Loucy (cell line): ENCODE measurements at regions not wholly inside any gene's neighbourhood (a gene's known extent, or its start where the extent isn't known, plus 50 kb on each side); places are given as distances from the start of the nearest gene placed in this dataset.

ENCODE experiments used
- H2AFZ ChIP-seq: fragments of 200-600 bp; sonication (generic); 2 replicates; pipeline ENCODE4 v1.6.0; 2016; ENCODE audit warnings: antibody characterized with exemption, mild to moderate bottlenecking, low read length, moderate library complexity
- H3F3A ChIP-seq: fragments of 200-600 bp; 2 replicates; pipeline ENCODE4 v1.6.0; 2016; ENCODE audit warnings: antibody characterized with exemption, low read depth, mild to moderate bottlenecking
- H3K27me3 ChIP-seq: fragments of 200-600 bp; sonication (generic); 2 replicates; pipeline ENCODE4 v1.6.1; 2014; ENCODE audit warnings: low read length, mild to moderate bottlenecking; ENCODE audit not compliant: insufficient read depth, poor library complexity, severe bottlenecking
- H3K36me3 ChIP-seq: fragments of 200-600 bp; sonication (generic); 2 replicates; pipeline ENCODE4 v1.6.1; 2016; ENCODE audit warnings: low read length; ENCODE audit not compliant: insufficient read depth
- H3K4me1 ChIP-seq: fragments of 200-600 bp; sonication (generic); 2 replicates; pipeline ENCODE4 v1.5.1; 2014; ENCODE audit warnings: low read length, mild to moderate bottlenecking; ENCODE audit not compliant: insufficient read depth, poor library complexity, severe bottlenecking
- H3K4me2 ChIP-seq: fragments of 200-600 bp; sonication (generic); 2 replicates; pipeline ENCODE4 v1.6.0; 2014; ENCODE audit warnings: antibody characterized with exemption, low read length, low read depth, mild to moderate bottlenecking; ENCODE audit not compliant: poor library complexity, severe bottlenecking
- H3K4me3 ChIP-seq: fragments of 200-600 bp; sonication (generic); 2 replicates; pipeline ENCODE4 v1.5.1; 2014; ENCODE audit warnings: low read length, mild to moderate bottlenecking, mixed read lengths; ENCODE audit not compliant: poor library complexity, severe bottlenecking
- H3K79me2 ChIP-seq: fragments of 200-600 bp; sonication (generic); 2 replicates; pipeline ENCODE4 v1.6.1; 2014; ENCODE audit warnings: low read length; ENCODE audit not compliant: insufficient read depth
- H3K9ac ChIP-seq: fragments of 200-600 bp; sonication (generic); 2 replicates; pipeline ENCODE4 v1.6.0; 2014; ENCODE audit warnings: mild to moderate bottlenecking, low read depth, low read length, moderate library complexity; ENCODE audit not compliant: poor library complexity, severe bottlenecking
- H3K9me2 ChIP-seq: fragments of 200-600 bp; sonication (generic); replicated peaks from 2 replicates; pipeline ENCODE4 v1.6.1; 2016; ENCODE audit warnings: low read depth, low read length, mixed read lengths
- H3K9me3 ChIP-seq: fragments of 200-600 bp; sonication (generic); 2 replicates; pipeline ENCODE4 v1.6.1; 2014; ENCODE audit warnings: mild to moderate bottlenecking, antibody characterized with exemption, low read length, low read depth; ENCODE audit not compliant: insufficient read depth
- H4K20me1 ChIP-seq: fragments of 200-600 bp; sonication (generic); 2 replicates; pipeline ENCODE4 v1.6.0; 2014; ENCODE audit warnings: antibody characterized with exemption, low read length, mild to moderate bottlenecking; ENCODE audit not compliant: insufficient read depth, poor library complexity, severe bottlenecking
- EZH2phosphoT487 ChIP-seq: fragments of 200-600 bp; IDR thresholded peaks from 2 replicates; pipeline ENCODE4 v1.6.1; 2018; ENCODE audit warnings: antibody characterized with exemption, mild to moderate bottlenecking, moderate library complexity, borderline replicate concordance
- TF ChIP-seq, protein P1 (sequence below): fragments of 200-600 bp; sonication (generic); conservative IDR thresholded peaks from 2 replicates; pipeline ENCODE4 v1.5.1; 2014; ENCODE audit warnings: mild to moderate bottlenecking, antibody characterized with exemption, low read length

DNA sequence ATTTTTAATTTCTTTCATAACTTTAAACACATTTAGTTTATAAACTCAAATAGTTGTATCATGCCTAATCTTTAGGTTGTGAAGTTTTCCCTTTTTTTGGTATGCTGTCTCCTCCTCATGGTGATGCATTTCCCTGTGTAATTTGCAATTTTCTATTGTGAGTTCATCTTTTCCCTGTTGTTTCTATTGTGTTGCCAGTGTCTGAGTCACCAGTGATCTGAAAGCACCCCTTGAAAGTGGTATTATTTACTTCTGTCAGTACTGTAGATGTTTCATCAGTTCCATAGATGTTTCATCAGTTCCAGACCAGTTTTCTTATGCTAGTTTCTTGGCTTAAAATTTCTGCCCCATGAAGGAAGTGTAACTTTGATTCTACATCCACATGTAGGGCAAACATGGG lies 80.6 kb downstream of the OXSM start:
- H2AFZ ChIP-seq: no peak overlapping the region
- no peaks in the 10 kb centered on the region for H4K20me1 ChIP-seq
- H3K9me3 ChIP-seq: no peaks in the 10 kb centered on the region
- no peak overlapping the region for H3K4me2 ChIP-seq
- H3K36me3 ChIP-seq: no peaks in the 10 kb centered on the region
- no peaks in the 10 kb centered on the region for H3K79me2 ChIP-seq
- H3K4me3 ChIP-seq: no peak overlapping the region
- no peaks in the 10 kb centered on the region for H3K4me1 ChIP-seq
- no peak overlapping the region for H3K9ac ChIP-seq
- H3F3A ChIP-seq: no peaks in the 10 kb centered on the region
- TF ChIP-seq, protein P1, sequence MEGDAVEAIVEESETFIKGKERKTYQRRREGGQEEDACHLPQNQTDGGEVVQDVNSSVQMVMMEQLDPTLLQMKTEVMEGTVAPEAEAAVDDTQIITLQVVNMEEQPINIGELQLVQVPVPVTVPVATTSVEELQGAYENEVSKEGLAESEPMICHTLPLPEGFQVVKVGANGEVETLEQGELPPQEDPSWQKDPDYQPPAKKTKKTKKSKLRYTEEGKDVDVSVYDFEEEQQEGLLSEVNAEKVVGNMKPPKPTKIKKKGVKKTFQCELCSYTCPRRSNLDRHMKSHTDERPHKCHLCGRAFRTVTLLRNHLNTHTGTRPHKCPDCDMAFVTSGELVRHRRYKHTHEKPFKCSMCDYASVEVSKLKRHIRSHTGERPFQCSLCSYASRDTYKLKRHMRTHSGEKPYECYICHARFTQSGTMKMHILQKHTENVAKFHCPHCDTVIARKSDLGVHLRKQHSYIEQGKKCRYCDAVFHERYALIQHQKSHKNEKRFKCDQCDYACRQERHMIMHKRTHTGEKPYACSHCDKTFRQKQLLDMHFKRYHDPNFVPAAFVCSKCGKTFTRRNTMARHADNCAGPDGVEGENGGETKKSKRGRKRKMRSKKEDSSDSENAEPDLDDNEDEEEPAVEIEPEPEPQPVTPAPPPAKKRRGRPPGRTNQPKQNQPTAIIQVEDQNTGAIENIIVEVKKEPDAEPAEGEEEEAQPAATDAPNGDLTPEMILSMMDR: no peak
- no peak for TF ChIP-seq EZH2phosphoT487
- no peaks in the 10 kb centered on the region for H3K9me2 ChIP-seq
- no peaks in the 10 kb centered on the region for H3K27me3 ChIP-seq

DNA sequence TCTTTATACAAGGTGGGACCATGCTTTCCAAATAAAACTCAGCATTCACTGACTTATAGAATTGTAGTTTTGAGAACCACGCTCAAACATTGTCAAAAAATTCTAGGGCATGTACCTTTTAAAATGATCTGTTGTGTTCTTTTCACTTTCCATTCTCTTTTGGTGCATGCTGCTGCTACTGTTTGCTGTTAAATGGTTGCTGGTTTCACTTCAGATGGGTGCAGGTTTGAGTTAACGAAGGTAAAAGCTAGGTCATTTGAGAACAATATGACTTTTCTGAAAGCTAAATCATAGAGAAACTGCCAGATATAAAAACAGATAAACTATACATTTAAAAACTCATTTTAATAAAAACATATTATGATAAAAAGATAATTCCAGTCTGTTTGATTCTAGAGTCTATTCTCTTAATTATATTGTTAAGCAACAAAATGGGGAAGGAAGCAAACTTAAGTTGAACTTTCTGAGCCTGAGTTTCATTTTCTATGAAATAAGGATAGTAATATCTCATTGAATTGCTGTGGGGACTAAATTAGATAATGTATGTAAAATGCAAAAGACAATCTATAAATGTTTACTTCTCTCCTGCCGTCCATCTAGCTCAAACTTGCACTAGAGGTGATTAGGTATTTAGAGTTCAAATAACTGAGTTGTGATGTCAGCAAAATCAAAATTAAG lies 82.4 kb downstream of the OXSM start:
- no peak for TF ChIP-seq EZH2phosphoT487
- TF ChIP-seq, protein P1: no peak
- H4K20me1 ChIP-seq: no peaks in the 10 kb centered on the region
- H3K9me3 ChIP-seq: no peaks in the 10 kb centered on the region
- no peak overlapping the region for H3K9ac ChIP-seq
- H3K4me3 ChIP-seq: no peak overlapping the region
- no peaks in the 10 kb centered on the region for H3K27me3 ChIP-seq
- no peaks in the 10 kb centered on the region for H3F3A ChIP-seq
- no peaks in the 10 kb centered on the region for H3K79me2 ChIP-seq
- no peaks in the 10 kb centered on the region for H3K36me3 ChIP-seq
- no peaks in the 10 kb centered on the region for H3K9me2 ChIP-seq
- no peak overlapping the region for H3K4me2 ChIP-seq
- H2AFZ ChIP-seq: no peak overlapping the region
- H3K4me1 ChIP-seq: no peaks in the 10 kb centered on the region

DNA sequence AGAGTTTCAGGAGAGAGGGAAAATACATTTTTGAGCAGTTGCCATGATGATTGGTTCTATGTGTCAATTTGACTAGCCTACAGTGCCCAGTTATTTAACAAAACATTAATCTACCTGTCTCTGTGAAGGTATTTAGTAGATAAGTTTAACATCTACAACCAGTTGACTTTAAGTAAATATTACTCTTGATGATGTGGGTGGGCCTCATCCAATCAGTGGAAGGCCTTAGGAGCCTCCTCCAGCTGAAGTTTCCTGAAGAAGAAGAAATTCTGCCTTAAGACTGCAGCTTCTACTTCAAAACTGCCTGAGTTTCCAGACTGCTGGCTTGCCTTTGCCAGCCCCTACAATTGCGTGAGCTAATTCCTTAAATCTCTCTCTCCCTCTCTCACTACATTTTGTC lies 93.6 kb downstream of the OXSM start:
- no peaks in the 10 kb centered on the region for H3K27me3 ChIP-seq
- no peak for TF ChIP-seq EZH2phosphoT487
- TF ChIP-seq, protein P1: no peak
- no peaks in the 10 kb centered on the region for H3K79me2 ChIP-seq
- H3K36me3 ChIP-seq: no peaks in the 10 kb centered on the region
- H3K9ac ChIP-seq: no peak overlapping the region
- no peaks in the 10 kb centered on the region for H4K20me1 ChIP-seq
- no peaks in the 10 kb centered on the region for H3K9me3 ChIP-seq
- no peak overlapping the region for H3K4me3 ChIP-seq
- no peak overlapping the region for H2AFZ ChIP-seq
- no peaks in the 10 kb centered on the region for H3K4me1 ChIP-seq
- H3K9me2 ChIP-seq: no peaks in the 10 kb centered on the region
- no peak overlapping the region for H3K4me2 ChIP-seq
- no peaks in the 10 kb centered on the region for H3F3A ChIP-seq
